ENCODE measurements at regions not wholly inside any gene's neighbourhood (a gene's known extent, or its start where the extent isn't known, plus 50 kb on each side); places are given as distances from the start of the nearest gene placed in this dataset.

- TF ChIP-seq ZBTB33 (IDR thresholded peaks at IDR 0.05; ENCODE audit: extremely low read depth, insufficient replicate concordance, low read length) (no peak), ELF1 (IDR thresholded peaks at IDR 0.05; ENCODE audit: borderline replicate concordance, low read depth) (no peak)
Measured at GRCh38 chr2:126781806-126782205, 116.9 kb upstream of the TEX51 start (continued).

GRCh38 chr2:126782648-126783047 lies 116.0 kb upstream of the TEX51 start:
- ChIA-PET POLR2A (no interaction called here), RAD21 (ENCODE audit: low non-redundant PET in 1 of 2, low total read pairs in 2 of 2, uncharacterized antibody in 2 of 2, unreplicated experiment in 2 of 2) (no interaction called here), CTCF (no interaction called here)
- intact Hi-C loops (cut with micrococcal nuclease): no loop called here
- TF ChIP-seq REST (IDR thresholded peaks at IDR 0.05; ENCODE audit: low read depth): no peak
- H3K4me1 ChIP-seq (ENCODE audit: control insufficient read depth in 1 of 2, insufficient read depth in 2 of 2, low read length in 2 of 2): no peaks in the 10 kb centered on the region
- H3K36me3 ChIP-seq (ENCODE audit: control insufficient read depth in 1 of 2, insufficient read depth in 2 of 2, low read length in 2 of 2): no peaks in the 10 kb centered on the region
- BruUV-seq (replicated peaks): no TSS peak
- H3K27me3 ChIP-seq (ENCODE audit: insufficient read depth, low read length): 0 out of 2 replicates have a peak, but pooled peaks cover 7% of the 10 kb centered on the region
- no peaks in the 10 kb centered on the region for H4K20me1 ChIP-seq (ENCODE audit: insufficient read depth)
- H3K79me2 ChIP-seq (ENCODE audit: insufficient read depth, low read length): no peaks in the 10 kb centered on the region
- no peak overlapping the region for H2AFZ ChIP-seq (ENCODE audit: low read depth, low read length, poor library complexity, severe bottlenecking)
- no peak overlapping the region for H3K4me3 ChIP-seq (replicated peaks in 1 of 2; ENCODE audit: low read depth in 1 of 2, low read length in 2 of 2)
- no peak overlapping the region for H3K9ac ChIP-seq (ENCODE audit: low read length)
- ATAC-seq: no peak
- no peaks in the 10 kb centered on the region for H3K9me2 ChIP-seq (ENCODE audit: insufficient read depth)
- H3K4me2 ChIP-seq (ENCODE audit: low read length): no peak overlapping the region
- no peak for DNase-seq (ENCODE audit: low read depth, low spot score)
- H3K9me3 ChIP-seq (ENCODE audit: control insufficient read depth in 1 of 2, insufficient read depth in 1 of 2, low read depth in 1 of 2, low read length in 2 of 2): no peaks in the 10 kb centered on the region
- no peak overlapping the region for H3K27ac ChIP-seq (ENCODE audit: low read depth, low read length)
